BLaER1 (cell line): ENCODE measurements at regions not wholly inside any gene's neighbourhood (a gene's known extent, or its start where the extent isn't known, plus 50 kb on each side); places are given as distances from the start of the nearest gene placed in this dataset.
A peak's percentile ranks its signal among the peaks of the same experiment; 100 is the strongest.
"Not testable (repeated sequence)": the region's sequence is repeated elsewhere in the genome, so short reads cannot be mapped to it uniquely, and the experiment has no call there.

ENCODE experiments used
- H3K27ac ChIP-seq: shearing (Covaris generic); formaldehyde crosslinking; 2 replicates; pipeline ENCODE4 v1.8.1; 2022
- H3K27me3 ChIP-seq: shearing (Covaris generic); formaldehyde crosslinking; 2 replicates; pipeline ENCODE4 v1.8.1; 2022
- H3K36me3 ChIP-seq: shearing (Covaris generic); formaldehyde crosslinking; 2 replicates; pipeline ENCODE4 v1.8.1; 2022
- H3K4me1 ChIP-seq: shearing (Covaris generic); formaldehyde crosslinking; 2 replicates; pipeline ENCODE4 v1.8.1; 2022
- H3K4me2 ChIP-seq: shearing (Covaris generic); formaldehyde crosslinking; 2 replicates; pipeline ENCODE4 v1.8.1; 2022
- H3K4me3 ChIP-seq: shearing (Covaris generic); formaldehyde crosslinking; 2 replicates; pipeline ENCODE4 v1.8.1; 2022
- H3K9ac ChIP-seq: shearing (Covaris generic); formaldehyde crosslinking; 2 replicates; pipeline ENCODE4 v1.8.1; 2022
- H3K9me3 ChIP-seq: shearing (Covaris generic); formaldehyde crosslinking; 2 replicates; pipeline ENCODE4 v1.8.1; 2022
- H4K20me1 ChIP-seq: shearing (Covaris generic); formaldehyde crosslinking; 2 replicates; pipeline ENCODE4 v1.8.1; 2022
- Cebpa-rat ChIP-seq: shearing (Covaris generic); IDR thresholded peaks from 2 replicates; pipeline ENCODE4 v1.8.1; 2022

DNA sequence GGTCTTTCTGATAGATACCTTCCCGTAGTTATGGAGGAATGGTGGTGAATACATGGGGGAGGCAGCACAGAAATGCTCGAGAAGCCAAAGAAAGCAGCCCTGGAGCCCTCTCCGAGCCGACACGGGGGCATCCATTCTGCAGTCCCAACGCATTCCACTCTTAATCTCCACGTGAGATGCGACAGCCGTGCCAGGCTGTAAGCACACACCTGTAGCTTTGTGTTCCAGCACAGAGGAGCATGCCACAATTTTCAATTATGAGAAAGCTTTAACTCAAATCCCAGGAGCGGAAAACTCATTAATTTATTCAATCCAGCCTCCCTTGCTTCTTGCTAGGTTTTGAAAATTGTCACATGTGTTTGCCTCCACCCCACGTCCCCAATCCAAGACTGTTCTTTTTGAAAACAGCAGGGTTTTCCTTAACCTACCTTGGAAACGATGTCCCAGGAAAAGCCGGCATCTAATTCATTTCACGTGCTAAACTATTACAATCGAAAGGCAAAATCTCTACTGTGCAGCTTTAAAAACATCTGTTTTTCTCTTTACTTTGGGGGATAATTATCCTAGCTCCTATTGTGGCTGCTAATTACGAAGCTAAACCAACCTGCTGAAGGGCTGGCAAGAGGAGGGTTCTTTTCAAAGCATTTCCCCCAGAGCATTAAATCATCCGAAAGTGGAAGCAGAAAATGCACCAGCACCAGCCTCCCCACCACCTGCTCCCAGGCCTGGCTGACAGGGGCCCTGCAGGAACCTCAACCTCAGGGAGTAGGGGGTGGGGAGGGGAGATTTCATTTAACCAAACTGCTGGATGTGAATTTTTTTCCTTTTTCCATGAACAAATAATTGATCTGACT, 56.0 kb upstream of the CHST15 start:
- peaks cover 92% of the 10 kb centered on the region for H3K4me1 ChIP-seq
- H3K4me2 ChIP-seq: peak overlapping the region; percentile 89
- no peaks in the 10 kb centered on the region for H3K9me3 ChIP-seq
- no peak overlapping the region for H3K4me3 ChIP-seq
- no peaks in the 10 kb centered on the region for H4K20me1 ChIP-seq
- TF ChIP-seq Cebpa-rat: no peak
- H3K27me3 ChIP-seq: no peaks in the 10 kb centered on the region
- H3K9ac ChIP-seq: peak overlapping the region; percentile 47; the same call in 1 of the 2 replicates
- H3K36me3 ChIP-seq: no peaks in the 10 kb centered on the region
- peak overlapping the region; percentile 71 for H3K27ac ChIP-seq

GRCh38 chr10:124148509-124149188, 55.3 kb upstream of the CHST15 start:
- Histone ChIP-seq H3K9ac (peak overlapping the region; percentile 47; the same call in 1 of the 2 replicates), H3K4me2 (peak overlapping the region; percentile 89), H3K27ac (peak overlapping the region; percentile 71; the same call in 1 of the 2 replicates)

GRCh38 chr10:124146483-124146882, 53.1 kb upstream of the CHST15 start:
- Histone ChIP-seq H3K4me3 (no peak overlapping the region), H4K20me1 (no peaks in the 10 kb centered on the region), H3K4me2 (peak overlapping the region; percentile 82), H3K4me1 (peaks cover 92% of the 10 kb centered on the region), H3K9me3 (no peaks in the 10 kb centered on the region), H3K36me3 (no peaks in the 10 kb centered on the region), H3K27ac (0 out of 2 replicates have a peak overlapping the region, but pooled peaks have one; percentile 24), H3K27me3 (no peaks in the 10 kb centered on the region), H3K9ac (no peak overlapping the region)
- no peak for TF ChIP-seq Cebpa-rat

More at GRCh38 chr10:124148509-124149188, 55.3 kb upstream of the CHST15 start:
- H3K27me3 ChIP-seq, H3K36me3 ChIP-seq, H3K9me3 ChIP-seq, H4K20me1 ChIP-seq, H3K4me3 ChIP-seq: not testable (repeated sequence)
- H3K4me1 ChIP-seq: peaks cover 92% of the 10 kb centered on the region

GRCh38 chr10:124145109-124145870, 51.9 kb upstream of the CHST15 start:
- H3K4me3 ChIP-seq: peak overlapping the region; percentile 34
- H3K4me1 ChIP-seq: peaks cover 88% of the 10 kb centered on the region
- H3K4me2 ChIP-seq: peak overlapping the region; percentile 82
- peak; percentile 98 for TF ChIP-seq Cebpa-rat
- no peaks in the 10 kb centered on the region for H4K20me1 ChIP-seq
- peaks cover 9% of the 10 kb centered on the region for H3K9me3 ChIP-seq
- H3K36me3 ChIP-seq: no peaks in the 10 kb centered on the region
- no peaks in the 10 kb centered on the region for H3K27me3 ChIP-seq
- H3K27ac ChIP-seq: peak overlapping the region; percentile 83
- H3K9ac ChIP-seq: peak overlapping the region; percentile 57

DNA sequence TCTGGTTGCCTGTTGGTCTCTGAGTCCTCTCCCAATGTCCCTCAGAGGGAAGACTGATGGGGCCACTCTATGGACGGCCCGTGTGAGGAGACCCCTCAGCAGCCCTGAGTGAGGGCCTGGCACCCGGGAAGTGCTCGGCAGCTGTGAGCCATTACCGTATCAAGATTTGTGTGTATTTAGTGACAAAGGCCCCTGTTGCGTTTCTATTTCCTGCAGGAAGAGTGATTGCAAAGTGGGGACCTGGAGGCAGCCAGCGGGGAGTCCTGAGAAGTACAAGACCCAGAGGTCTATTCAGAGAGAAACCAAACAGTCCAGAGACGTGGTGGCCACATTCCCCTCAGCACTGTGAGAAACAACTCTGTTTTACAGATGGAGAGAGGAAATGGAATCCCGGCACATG, 51.1 kb upstream of the CHST15 start:
- no peaks in the 10 kb centered on the region for H3K27me3 ChIP-seq
- peak overlapping the region; percentile 82 for H3K4me2 ChIP-seq
- H3K36me3 ChIP-seq: peaks cover 4% of the 10 kb centered on the region; the same call in 1 of the 2 replicates
- H3K4me1 ChIP-seq: peaks cover 80% of the 10 kb centered on the region
- peaks cover 17% of the 10 kb centered on the region for H3K9me3 ChIP-seq
- peak overlapping the region; percentile 57 for H3K9ac ChIP-seq
- H3K27ac ChIP-seq: peak overlapping the region; percentile 83
- no peaks in the 10 kb centered on the region for H4K20me1 ChIP-seq
- no peak for TF ChIP-seq Cebpa-rat
- H3K4me3 ChIP-seq: peak overlapping the region; percentile 34; the same call in 1 of the 2 replicates

DNA sequence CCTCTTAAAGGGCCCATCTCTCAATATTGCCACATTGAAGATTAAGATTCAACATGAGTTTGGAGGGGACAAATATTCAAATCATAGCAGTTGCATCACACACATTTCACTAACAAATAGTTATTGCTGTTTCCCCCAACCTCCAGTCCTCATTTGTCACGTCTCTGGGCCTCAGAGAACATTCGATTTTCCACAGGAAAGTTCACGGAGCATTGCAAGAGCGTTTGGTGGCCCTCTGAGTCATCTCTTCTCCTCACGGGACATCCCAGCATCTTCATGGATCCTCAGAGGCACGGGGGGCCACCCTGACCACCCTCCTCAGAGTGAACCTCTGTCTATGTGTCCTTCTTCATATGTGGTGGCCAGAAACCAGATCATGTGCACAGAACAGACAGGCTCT, 50.3 kb upstream of the CHST15 start:
- no peaks in the 10 kb centered on the region for H4K20me1 ChIP-seq
- H3K4me2 ChIP-seq: peak overlapping the region; percentile 82
- H3K27me3 ChIP-seq: no peaks in the 10 kb centered on the region
- peak overlapping the region; percentile 43; the same call in 1 of the 2 replicates for H3K9ac ChIP-seq
- no peak for TF ChIP-seq Cebpa-rat
- H3K36me3 ChIP-seq: peaks cover 4% of the 10 kb centered on the region; the same call in 1 of the 2 replicates
- peak overlapping the region; percentile 83 for H3K27ac ChIP-seq
- no peak overlapping the region; the same call in 1 of the 2 replicates for H3K4me3 ChIP-seq
- peaks cover 72% of the 10 kb centered on the region for H3K4me1 ChIP-seq
- peaks cover 24% of the 10 kb centered on the region for H3K9me3 ChIP-seq
